Upper lobe of left lung (tissue), 4 donors: ENCODE measurements at regions not wholly inside any gene's neighbourhood (a gene's known extent, or its start where the extent isn't known, plus 50 kb on each side); places are given as distances from the start of the nearest gene placed in this dataset.

Experiments used
- EP300 ChIP-seq, 4 donors: sonication (generic); formaldehyde crosslinking; IDR thresholded peaks; one replicate each; pipeline ENCODE4 v1.5.1; 2017; ENCODE audit warnings: antibody characterized with exemption in 4 of 4, control low read depth in 2 of 4
- POLR2A ChIP-seq, 4 donors: fragments of 450-650 bp; IDR thresholded peaks; one replicate each; pipeline ENCODE4 v1.5.1; 2016 to 2017; ENCODE audit warnings: antibody characterized with exemption in 4 of 4, mild to moderate bottlenecking in 2 of 4
- POLR2AphosphoS5 ChIP-seq, 2 donors: sonication (generic); formaldehyde crosslinking; IDR thresholded peaks; one replicate each; pipeline ENCODE4 v1.5.1; 2017; ENCODE audit warnings: antibody characterized with exemption in 2 of 2
- TF ChIP-seq, protein P1 (sequence below), 6 experiments: fragments of 450-650 bp in 4 of 6; fragments of 200-600 bp in 2 of 6; sonication (generic) in 2 of 6; IDR thresholded peaks; one replicate each; pipeline ENCODE4 v1.5.1; 2016 to 2019; ENCODE audit warnings: antibody characterized with exemption in 6 of 6

DNA sequence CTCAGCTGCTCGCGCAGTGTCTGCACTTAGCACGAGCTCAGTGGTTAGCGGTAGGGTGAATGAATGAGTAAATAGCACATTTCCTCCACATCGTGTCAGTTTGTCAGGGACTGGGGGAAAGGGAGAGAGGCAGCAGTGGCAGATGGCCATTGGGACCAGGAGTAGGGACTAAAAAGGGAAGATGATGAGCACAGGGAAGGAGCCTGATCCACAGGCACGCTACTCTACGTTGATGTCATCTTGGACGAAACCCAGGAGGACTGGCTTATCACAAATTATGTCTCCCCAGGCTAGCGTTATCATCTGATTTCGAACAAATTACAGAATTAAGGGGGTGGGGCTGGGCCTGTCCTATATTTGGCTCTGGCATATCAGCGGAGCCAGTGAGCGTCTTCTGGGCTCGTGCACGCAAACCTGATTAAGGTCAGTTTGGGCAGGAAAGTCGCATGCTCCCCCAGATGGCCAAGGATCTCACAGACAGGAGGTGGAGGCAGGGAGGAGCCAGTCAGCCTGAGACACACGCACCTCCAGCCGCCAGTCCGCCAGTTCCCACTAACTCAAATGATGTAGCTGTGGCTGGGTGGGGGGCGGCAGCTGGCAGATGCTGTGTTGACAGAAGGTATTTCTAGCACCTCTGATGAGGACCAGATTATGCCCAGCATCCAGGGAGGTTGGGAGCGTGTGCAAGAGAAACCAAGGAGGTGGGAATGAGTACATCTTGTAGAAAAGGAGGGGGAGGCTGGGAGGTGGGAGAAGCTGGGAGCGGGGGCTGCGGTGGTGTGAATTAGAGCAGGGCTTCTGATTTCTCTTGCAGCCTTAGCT is 97.4 kb upstream of the PRDM11 start:
- TF ChIP-seq POLR2A (IDR thresholded peaks at IDR 0.05), result no peak
- TF ChIP-seq, protein P1, sequence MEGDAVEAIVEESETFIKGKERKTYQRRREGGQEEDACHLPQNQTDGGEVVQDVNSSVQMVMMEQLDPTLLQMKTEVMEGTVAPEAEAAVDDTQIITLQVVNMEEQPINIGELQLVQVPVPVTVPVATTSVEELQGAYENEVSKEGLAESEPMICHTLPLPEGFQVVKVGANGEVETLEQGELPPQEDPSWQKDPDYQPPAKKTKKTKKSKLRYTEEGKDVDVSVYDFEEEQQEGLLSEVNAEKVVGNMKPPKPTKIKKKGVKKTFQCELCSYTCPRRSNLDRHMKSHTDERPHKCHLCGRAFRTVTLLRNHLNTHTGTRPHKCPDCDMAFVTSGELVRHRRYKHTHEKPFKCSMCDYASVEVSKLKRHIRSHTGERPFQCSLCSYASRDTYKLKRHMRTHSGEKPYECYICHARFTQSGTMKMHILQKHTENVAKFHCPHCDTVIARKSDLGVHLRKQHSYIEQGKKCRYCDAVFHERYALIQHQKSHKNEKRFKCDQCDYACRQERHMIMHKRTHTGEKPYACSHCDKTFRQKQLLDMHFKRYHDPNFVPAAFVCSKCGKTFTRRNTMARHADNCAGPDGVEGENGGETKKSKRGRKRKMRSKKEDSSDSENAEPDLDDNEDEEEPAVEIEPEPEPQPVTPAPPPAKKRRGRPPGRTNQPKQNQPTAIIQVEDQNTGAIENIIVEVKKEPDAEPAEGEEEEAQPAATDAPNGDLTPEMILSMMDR (IDR thresholded peaks at IDR 0.05), result no peak
- no peak for TF ChIP-seq POLR2AphosphoS5 (IDR thresholded peaks at IDR 0.05)
- no peak for TF ChIP-seq EP300 (IDR thresholded peaks at IDR 0.05)
